ENCODE measurements at regions not wholly inside any gene's neighbourhood (a gene's known extent, or its start where the extent isn't known, plus 50 kb on each side); places are given as distances from the start of the nearest gene placed in this dataset.
"Not testable (repeated sequence)": the region's sequence is repeated elsewhere in the genome, so short reads cannot be mapped to it uniquely, and the experiment has no call there.

DNA sequence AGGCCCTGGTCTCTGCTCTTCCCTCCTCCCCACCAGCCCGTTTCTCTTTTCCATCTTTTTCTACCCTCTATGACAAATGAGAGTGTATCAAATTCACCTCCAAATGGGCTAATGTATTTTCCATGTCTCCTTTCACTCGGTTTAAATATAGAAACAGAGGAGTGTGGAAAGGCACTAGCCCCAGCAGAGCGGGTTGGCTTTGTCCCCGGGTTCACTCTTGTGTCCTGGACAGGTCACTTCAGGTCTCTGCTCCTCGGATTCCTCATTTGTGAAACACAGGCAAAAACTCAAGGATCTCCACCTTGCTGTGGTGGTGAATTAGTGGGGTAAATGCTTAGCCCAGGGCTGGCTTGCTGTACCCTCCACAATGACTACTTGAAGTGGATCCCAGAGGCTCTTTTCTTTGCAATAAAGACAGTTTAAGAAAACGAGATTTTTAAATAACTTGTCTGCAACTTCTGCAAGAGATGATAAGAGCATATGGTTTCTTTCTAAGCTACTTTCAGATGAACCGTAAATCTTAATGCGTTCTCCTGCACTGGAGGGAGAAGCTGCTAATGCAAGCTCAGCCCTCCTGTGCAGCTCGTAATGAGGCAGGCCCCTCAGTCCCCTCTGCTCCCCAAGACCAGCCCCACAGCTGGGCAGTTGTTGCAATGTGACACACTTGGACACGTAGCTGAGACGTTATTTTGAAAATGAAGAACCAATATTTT, 292.9 kb downstream of the THBS2 start:
- DNase-seq, result no peak

DNA sequence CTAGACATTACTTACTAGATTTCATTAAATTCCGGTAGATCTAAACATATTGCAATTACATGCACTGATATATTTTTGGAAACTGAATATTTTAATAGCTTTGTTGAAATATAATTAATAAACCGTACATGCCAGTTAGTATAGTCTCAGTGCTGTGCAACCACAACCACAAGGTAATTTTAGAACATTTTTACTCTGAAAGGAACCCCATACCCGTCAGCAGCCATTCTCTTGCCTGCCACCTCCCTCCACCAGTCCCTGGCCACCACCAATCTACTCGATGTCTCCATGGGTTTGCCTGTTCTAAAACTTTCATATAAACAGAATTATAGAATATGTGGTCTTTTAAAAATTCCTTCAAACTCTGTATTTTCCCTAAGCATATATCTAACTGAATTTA, 293.9 kb downstream of the THBS2 start:
- no peak for DNase-seq

DNA sequence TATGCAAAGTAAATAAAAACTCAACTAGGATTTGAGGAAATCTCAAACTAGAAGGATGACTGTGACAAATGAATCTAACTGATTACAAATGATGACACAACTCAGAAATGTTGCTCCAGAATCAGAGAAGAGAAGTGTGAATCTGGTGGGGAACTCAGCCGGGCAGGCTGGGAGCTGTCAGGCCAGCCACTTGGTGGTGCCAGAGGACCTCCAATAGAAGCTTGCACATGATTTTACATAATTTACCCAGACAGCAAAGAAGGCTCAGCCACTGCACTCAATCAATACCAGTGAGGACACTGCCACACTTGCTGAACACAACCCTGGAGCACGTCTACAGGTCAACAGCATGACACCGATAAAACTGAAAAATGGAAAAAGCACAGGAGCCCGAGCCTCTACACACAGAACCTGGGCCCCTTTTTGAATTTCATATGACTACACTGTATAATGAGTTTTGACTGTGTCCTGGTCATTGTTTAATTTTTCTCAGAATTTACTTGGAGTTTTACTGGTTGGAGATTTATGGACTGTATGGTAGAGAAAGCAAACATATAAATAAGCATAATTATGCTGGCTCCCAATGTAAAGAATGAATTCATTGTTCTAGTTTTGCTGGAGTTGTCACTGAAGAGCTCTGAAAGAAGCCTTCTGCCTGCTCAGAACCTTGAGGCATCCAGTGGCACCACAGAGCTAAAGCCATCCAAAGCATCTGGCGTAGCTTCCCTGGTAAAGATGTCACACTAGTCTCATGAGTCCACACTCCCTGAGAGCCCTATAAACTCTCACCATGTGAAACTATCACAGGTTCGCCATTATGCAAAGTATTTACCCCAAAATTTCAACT, 296.5 kb downstream of the THBS2 start:
- DNase-seq, result peak; percentile 80

DNA sequence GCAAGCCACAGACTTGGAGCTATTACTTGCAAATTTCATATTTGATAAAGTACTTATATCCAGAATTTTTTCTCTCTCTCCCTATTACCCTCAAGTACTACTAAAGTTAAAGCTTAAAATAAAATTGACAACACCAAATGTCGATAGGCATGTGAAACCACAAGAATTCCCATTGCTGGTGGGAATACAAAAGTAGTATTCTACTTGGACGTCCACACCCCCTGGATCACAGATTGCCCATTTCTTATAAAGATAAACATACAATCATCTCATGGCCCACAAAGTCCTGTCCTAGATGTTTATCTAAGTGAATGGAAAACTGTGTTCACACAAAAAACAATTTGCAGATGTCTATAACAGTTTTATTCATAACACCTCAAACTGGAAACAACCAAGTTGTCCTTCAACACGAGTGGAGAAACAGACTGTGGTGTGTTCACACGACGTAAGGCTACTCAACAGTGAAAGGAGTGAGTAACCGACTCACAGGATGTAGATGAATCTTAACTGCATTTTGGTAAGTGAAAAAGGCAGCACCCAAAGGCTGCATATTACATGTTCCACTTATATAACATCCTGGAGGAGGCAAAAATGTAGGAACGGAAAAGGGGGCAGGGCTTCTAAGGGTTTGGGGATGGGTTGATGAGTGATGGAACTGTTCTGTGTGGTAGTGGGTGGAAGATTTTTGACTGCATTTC, 297.4 kb downstream of the THBS2 start:
- DNase-seq, result peak; percentile 38

DNA sequence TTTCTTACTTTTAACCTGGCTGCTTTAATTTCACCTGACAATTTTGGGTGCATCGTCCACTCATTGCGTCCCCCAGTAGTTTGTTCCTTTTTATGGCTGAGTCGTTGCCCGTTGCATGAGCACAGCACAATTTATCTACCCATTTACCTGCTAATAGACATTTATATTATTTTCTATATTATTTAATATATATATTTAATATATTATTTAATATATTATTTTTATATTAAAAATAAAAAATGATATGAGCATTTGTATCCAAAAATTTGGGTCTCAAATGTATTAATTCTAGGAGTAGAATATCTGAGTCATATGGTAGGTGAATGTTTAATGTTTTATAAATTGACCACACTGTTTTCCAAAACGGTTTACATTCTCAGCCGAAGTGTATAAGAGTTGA, 300.2 kb downstream of the THBS2 start:
- DNase-seq, result no peak

DNA sequence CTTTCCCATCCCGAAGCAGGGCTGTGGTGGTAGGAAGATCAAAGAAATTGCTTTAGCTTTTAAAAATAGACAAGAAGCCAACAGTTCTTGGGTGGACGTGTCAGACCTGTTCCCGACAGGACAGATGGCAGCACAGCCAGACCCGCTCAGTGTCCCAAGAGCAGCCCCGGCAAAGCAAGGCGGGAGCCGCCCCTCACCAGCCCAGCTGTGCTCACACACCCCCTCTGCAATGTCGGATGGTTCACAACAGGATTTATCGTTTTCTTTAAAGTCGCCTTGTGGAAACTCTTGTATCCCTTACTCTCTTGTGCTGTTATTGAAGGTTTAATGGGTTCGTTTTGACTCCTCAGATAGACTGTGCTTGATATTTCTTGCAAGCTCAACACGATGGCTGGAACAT, 302.4 kb downstream of the THBS2 start:
- DNase-seq, result no peak

DNA sequence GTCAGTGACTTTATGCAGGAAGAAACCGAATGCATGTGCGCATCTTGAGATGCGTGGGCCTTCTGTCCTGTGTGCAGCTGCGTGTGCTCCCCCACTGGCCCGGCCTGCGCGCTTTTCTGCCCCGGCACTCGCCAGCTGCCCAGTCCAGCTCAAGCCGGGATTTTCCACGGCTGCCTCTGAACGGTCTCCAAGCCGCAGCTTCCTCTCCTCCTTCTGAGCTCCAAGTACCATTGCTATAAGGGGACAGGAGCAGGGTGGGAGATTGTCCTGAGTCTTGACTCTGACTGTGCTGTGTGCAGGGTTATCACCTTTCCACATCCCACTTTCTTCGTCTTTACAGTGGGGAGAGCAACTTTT, 302.8 kb downstream of the THBS2 start:
- no peak for DNase-seq

DNA sequence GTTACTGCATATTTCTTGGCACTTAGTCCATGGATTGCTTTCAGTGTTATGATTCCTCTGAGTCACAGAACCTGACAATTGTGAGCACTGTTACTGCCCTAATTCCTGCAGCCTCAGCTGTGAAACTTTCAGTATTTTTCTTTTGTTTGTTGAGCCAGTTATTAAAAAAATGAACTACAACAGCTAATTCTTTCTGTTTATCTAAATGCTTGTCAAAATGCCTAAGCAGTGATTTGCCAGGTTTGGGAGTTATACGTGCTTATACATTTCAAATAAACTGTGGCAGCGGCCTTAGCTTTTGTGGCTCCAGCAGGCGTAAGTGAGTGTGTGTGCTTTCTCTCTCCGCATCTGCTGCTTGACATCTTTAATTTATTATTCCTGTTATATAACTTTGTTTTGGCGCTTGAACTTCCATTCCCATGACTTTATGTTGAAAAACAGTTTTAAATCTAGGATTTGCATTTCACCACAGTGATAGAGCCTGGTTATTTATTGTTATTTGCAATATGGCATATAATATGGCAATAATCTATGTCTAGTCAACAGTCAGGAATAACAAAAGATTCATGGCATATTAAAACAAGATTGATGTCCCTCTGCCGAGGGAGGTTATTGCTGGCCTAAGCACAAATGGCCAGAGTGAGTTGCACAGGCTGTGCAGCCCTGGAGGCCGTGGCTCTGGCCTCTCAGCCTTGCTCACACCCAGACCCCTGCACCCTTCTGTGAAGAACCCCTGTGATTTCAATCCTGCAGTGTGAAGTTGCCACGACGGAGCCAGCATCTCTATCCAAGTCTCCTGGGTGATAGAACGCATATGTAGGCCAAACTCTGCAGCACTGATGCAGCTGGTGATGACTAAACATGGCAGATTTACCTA, 303.4 kb downstream of the THBS2 start:
- DNase-seq, result no peak

DNA sequence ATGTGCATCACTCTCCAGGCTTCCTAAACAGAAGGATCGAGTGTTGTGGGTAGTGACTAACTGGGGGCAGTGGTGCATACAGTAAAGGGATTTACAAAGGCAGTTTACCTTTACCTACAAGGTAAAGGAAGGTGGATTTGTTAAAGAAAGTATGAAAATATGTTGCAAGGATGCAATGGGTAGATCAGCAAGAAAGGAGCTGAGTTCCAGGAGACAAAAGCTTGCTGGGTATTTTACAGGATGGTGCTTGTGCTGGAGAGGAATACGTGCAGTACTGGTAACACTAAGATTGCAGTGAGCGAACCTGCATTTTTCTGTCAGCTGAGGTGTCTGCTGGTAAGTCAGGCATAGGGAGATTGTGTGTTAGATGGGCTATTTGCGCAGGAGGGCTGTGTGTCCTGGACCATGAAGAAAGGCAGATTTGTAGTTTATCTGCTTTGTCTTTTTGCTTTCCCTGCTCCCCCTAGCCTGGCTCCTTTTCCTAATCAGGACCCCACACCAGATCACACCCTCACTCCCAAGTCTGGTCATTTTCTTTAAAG, 304.6 kb downstream of the THBS2 start:
- DNase-seq, result no peak

DNA sequence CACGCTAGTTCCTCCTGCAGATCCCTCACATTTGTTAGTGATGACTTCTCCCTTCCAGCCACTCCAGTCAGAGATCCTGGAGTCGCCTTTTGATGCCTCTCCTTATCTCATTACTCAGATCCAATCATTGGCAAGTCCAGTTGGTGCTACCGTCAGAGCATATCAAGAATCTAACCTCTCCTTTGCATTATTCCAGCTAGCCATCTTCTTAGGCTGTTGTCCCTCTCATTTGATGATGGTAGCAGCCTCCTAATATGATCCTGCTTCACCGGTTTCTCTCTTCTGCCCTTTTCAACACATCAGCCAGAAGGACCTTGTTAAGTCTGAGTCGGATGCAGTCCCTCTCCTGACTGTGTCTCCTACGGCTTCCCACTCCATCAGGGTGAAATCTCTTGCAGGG, 305.6 kb downstream of the THBS2 start:
- no peak for DNase-seq

DNA sequence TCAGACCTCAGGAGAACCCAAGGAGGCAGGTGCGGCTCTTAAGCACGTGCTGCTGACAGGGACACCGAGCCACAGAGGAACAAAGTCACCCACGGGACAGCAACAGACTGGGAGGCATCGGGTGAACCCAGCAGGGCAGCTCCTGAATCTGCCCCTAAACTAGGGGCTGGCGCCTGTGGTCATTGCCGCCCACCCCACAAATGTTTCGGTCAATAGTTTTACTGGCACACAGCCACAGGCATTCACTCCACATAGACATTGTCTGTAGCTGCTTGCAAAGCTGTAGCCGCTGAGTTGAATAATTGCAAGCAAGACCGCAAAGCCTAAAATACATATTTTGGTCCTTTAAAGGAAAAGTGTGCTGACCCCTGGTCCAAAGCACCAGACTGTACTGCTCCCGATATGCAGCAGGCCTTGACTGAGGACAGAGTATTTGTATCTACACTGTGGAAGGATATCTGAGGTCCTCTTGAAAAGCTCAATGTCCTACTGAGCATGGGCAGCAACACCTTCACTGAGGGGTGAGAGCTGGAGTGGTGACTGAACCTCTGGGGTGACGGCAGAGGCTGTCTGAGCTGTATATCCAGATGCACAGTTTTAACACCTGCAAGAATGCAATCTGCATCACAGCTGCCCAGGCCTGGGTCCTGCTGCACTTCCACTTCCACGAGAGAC, 310.3 kb downstream of the THBS2 start:
- no peak for DNase-seq

DNA sequence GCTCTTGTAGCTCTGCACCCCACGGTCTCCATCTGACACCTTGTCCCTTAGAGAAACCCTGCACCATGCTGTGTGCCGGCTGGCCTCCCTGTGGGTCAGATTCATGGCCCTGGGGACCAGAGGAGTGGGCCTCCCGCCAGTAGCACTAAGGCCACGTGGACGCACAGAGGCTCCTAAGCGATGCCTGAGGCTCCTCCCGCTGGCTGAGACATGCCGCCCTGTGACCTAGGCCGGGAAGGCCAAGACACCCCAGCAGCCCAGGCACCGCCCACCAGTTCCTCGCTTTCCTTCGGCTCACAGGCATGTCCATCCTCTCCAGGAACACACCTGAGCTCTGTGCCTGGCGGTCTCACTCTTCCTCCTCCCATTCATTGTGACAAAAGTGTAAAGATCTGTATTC, 311.0 kb downstream of the THBS2 start:
- no peak for DNase-seq

DNA sequence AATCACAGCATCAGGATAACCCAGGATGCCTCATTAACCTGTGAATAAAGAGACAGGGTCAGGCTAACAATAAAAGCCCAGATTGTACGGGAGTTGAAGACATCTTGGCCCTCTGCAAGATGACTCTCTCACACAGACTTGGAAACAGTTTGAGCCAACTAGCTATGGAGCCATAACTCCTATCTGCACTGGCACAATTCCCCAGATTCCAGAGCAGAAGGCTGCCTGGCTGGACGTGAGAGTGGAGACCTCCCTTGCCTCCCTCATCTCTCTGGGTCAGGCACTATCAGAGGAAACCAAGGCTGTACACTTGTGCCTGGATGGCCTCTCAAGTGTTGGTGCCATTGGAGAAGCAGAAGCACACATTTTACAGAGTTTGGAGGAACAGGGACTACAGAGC, 312.6 kb downstream of the THBS2 start:
- DNase-seq, result no peak

DNA sequence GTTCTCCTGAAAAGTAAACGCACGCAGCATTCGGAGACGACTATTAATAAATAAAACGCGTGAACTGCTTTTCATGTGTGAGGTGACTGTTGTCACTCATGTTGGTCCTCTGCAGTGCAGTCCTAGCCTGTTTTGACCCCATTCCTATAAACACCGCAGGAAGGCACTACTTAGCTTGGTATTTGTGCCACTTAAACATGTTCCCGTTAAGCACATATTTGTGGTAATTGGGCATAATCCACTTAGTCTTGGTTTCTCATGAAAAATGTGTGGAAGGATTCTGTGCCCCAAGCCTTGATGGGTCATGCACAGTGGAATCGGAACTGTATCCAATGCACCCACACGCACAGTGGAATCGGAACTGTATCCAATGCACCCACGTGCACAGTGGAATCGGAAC, 313.9 kb downstream of the THBS2 start:
- no peak for DNase-seq

DNA sequence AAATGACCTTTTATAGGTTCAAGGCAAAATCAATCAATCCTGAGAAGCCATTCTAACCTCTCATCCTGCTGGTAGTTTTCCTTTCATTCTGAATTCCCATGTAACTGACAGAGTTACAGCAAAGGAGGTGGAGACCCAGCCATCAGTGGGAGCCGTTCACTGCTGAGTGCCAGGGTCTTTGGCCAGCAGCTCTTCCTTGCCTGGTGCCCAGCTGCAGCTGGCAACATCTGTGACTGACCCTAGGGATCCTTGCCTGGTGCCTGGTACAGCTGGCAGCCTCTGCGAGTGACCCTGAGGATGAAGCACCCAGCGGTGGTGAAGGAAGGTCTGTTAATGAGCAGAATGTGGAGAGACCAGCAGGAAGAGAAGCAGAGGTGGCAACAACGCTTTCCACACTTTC, 314.6 kb downstream of the THBS2 start:
- no peak for DNase-seq

DNA sequence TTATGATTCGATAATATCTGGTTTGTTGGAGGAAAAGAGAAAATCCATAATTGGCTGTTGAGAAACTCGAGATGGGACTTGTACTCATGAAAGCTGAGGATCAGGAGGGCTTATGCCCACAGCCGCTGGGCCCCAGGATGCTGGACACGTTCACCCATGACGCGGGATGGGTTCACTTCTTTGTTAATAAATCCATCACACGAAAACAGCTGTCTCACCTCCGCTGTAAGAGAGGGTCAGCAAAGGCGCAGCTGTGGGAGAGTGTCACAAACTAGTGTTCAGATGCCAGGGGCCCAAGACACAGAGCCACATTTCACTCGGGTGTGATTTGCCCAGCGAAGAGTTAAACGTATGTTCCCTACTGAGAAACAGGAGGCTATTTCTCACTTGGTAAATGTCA, 315.1 kb downstream of the THBS2 start:
- DNase-seq, result no peak

DNA sequence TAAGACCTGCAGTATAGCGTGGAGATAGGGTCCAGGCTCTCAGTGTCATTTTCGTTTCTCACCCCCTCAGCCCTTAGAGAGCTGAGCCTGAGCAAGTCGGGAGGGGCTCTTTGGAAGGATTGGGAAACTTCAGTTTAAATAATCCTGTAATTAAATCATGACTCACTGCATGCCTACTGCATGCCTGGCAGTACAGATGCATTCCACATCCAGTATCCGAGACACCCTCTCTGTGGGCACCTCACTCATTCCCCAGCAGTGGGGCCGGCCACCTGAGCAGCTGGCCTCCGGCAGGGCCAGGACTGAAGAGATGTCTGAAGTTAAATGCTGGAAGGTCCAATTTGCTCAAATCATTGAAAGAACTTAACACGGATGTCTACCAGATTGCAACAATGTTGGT, 316.6 kb downstream of the THBS2 start:
- DNase-seq, result peak; percentile 44

DNA sequence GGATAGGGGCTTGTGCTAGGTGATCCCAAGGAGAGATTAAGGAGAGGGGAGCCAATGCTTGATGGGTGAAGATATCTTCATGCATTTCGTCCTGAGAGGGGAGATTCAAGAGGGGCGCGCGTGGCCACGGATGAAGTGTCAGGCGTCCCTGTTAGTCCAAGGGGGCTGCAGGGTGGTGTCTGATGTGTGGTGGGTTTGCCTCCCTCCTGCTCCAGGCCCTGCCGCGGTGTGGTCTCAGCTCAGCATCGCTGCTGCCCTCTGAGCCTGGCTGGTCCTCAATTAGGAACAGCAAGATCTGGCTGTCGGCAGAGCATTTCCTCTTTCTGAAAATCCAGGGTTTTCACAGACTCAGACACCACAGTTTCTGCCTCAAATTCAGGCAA, 318.0 kb downstream of the THBS2 start:
- DNase-seq, result no peak

DNA sequence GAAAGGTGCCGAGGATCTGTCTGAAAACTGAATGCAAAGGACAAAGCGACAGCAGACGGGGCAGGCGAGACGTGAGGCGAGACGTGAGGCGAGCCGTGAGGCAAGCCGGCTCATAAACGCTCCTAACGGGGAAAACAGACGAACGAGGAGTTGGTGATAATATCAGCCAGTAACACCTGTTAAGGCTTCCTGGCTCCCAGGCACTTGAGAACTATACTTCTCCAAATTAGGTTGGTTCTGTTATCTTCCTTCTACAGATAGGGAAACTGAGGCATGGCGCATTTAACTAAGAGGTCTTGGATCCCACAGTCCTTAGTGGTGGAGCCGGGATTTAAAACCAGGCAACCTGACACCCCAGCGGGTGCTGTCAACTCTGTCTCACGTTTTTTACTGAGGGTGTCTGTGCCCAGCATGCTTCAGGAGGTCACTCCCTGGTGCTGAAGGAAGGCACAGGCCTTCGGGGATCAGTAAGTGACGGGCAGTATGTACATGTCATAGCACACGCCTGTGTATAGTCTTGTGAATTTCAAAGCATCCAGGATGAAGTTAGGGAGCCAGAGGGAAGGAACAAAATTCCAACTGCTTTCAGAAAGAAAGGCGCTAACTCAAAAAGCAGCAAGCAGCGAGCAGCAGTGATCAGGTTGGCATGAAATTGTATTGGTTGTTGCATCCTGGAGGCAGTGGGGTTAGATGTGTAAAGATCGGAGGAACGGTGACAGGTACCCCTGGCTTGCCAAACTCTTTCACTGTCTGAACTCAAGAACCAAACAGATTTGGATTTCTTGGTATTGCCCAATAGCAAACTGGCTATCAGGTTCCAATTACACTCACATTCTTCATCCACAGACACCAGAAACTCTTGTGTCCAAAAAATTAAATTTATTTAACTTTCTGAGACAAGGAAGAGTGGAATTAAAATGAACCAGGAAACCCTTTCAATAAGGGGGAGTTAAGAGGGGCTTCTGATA, 318.7 kb downstream of the THBS2 start:
- no peak for DNase-seq

DNA sequence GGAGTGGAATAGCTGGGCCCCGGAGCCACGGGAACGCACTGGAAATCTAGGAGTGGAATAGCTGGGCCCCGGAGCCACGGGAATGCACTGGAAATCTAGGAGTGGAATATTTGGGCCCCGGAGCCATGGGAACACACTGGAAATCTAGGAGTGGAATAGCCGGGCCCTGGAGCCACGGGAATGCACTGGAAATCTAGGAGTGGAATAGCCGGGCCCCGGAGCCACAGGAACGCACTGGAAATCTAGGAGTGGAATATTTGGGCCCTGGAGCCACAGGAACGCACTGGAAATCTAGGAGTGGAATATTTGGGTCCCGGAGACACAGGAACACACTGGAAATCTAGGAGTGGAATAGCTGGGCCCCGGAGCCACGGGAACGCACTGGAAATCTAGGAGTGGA, 321.5 kb downstream of the THBS2 start:
- not testable (repeated sequence) for DNase-seq

DNA sequence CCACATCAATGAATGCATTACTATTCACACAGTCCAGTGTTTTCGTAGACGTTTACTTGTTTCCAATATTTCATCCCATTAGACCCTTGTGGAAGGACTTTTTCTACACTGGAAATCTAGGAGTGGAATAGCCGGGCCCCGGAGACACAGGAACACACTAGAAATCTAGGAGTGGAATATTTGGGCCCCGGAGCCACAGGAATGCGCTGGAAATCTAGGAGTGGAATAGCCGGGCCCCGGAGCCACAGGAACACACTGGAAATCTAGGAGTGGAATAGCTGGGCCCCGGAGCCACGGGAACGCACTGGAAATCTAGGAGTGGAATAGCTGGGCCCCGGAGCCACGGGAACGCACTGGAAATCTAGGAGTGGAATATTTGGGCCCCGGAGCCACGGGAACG, 322.6 kb downstream of the THBS2 start:
- not testable (repeated sequence) for DNase-seq
